GM12865 (cell line): ENCODE measurements at regions not wholly inside any gene's neighbourhood (a gene's known extent, or its start where the extent isn't known, plus 50 kb on each side); places are given as distances from the start of the nearest gene placed in this dataset.

ENCODE experiments used
- DNase-seq: peaks from one replicate; pipeline ENCODE4 v3.0.0; 2010; ENCODE audit warnings: low read depth
- H3K4me3 ChIP-seq: 2 replicates; pipeline ENCODE4 v1.5.1; 2011; ENCODE audit warnings: mild to moderate bottlenecking, low read depth, low read length, control low read depth
- CTCF ChIP-seq: IDR thresholded peaks from 2 replicates; pipeline ENCODE4 v1.5.1; 2011; ENCODE audit warnings: low read length, control low read depth, low read depth, inconsistent platforms; ENCODE audit not compliant: insufficient read depth; ENCODE audit errors: missing control alignments

DNA sequence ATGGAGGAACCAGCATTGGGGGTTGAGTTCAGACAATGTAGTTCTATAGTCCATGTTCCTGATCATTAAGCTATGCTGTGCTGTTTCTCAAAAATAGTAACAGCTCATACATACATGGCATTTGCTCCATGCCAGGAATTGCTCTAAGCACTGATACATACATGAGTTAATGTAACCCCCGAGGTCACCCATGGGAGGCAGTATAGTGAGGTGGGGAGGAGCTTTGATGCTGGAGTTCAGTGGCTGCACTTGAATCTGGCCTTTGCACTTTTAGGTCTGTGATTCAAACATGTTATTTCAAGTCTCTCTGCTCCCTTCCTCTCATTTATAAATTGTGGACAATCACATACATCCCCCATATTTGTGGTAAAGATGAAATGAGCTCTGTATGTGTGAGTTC is 223.1 kb upstream of the WSB1 start:
- DNase-seq, result no peak
- TF ChIP-seq CTCF, result no peak

DNA sequence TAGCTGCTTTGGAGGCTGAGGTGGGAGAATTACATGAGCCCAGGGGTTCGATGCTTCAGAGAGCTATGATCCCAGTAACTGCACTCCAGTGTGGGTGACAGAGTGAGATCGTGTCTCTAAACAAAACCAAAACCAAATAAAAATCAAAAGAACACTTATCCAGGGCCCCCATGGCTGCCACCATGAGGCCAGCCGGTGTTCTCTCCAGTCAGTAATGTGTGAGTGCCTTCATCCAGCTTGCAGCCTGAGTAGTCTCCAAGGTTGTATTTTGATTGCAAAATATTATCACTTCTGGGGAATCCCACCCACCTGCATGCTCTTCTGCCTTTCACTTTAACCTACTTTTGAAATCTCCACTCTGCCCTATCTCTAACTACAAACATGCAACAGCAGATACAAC is 221.0 kb upstream of the WSB1 start:
- no peak for DNase-seq
- no peak overlapping the region for H3K4me3 ChIP-seq
- no peak for TF ChIP-seq CTCF

More for the DNA sequence above, 223.1 kb upstream of the WSB1 start:
- no peak overlapping the region for H3K4me3 ChIP-seq

DNA sequence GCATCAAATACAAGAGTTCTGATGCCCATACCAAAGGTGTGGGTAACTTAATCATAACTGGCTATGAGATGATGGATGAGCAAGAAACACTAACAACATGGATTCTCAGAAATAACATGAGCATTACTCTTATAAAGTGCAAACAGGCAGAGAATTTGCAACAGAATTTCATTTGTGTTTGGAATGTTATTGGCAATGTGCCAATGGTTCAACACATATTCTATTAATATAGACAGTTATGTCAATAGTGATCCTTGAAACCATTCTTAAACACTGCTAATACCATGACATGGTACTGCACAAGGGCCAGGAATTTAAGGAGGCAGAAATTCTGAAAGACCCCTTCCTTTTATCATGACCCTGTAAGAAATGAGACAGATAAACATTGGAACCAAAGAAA is 217.1 kb upstream of the WSB1 start:
- no peak for DNase-seq
- no peak for TF ChIP-seq CTCF
- no peak overlapping the region for H3K4me3 ChIP-seq

DNA sequence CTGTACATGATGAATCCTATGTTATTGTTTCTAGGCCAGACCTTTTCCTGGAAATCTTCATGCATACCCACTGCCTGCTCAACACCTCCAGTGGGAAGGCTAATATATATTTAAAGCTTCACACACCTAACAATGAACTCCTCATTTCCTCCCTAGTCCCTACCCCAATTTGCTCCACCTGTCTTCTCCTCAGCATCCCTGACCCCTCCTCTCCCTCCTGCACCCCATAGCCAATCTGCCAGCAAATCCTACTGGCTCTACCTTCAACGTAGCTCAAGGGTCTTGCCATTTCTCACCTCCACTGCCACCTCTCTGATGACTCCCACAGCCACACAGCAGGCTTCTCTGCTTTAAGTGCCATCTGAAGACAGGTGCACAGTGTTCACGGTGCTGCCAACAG is 215.6 kb upstream of the WSB1 start:
- no peak overlapping the region for H3K4me3 ChIP-seq
- no peak for TF ChIP-seq CTCF
- DNase-seq, result no peak

DNA sequence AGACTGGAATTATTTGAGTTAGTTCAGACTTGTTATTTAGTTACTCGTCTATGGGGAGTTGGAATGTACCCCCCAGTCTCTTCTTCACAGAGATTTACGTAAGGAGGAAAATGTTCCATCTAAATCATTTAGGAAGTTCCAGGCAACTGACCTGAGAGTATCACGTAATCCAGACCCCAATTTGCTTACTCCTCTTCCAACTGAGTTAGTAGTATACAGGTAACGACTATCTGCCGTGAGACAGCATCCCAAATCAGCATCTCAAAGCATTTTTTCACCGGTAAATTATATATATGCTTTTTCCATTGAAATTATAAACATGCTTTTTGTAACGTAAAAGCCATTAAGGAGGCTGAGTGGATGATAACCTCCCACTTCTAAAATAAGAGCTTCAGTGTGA is 214.3 kb upstream of the WSB1 start:
- no peak overlapping the region for H3K4me3 ChIP-seq
- DNase-seq, result no peak
- no peak for TF ChIP-seq CTCF

DNA sequence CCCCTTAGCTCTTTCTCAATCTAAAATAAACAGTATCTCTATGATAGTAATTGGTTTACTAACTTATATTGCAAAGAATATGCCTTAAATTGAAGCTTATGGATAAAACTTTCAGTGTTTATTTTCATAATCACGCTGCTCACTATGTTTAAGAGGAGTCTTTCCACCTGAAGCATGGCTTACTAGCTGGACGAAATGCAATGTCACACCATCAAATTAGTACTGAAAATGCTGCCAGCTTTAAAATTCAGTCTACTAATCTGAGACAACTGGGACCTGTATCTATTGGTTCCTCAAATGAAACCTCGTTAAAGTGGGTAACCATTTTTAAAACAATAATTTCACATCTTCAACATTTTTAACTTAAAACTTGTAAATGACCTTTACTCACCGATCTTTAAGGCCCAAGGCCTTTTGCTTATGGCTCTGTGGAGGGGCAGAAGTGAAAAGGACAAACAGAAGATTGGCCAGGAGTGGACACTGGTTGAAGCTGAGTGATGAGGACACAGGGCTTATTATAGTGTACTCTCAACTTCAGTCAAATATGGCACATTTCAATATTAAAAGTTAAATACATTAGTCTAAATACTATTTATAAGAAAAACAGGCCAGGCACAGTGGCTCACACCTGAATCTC is 212.8 kb upstream of the WSB1 start:
- DNase-seq, result no peak
- H3K4me3 ChIP-seq, result no peak overlapping the region
- no peak for TF ChIP-seq CTCF

DNA sequence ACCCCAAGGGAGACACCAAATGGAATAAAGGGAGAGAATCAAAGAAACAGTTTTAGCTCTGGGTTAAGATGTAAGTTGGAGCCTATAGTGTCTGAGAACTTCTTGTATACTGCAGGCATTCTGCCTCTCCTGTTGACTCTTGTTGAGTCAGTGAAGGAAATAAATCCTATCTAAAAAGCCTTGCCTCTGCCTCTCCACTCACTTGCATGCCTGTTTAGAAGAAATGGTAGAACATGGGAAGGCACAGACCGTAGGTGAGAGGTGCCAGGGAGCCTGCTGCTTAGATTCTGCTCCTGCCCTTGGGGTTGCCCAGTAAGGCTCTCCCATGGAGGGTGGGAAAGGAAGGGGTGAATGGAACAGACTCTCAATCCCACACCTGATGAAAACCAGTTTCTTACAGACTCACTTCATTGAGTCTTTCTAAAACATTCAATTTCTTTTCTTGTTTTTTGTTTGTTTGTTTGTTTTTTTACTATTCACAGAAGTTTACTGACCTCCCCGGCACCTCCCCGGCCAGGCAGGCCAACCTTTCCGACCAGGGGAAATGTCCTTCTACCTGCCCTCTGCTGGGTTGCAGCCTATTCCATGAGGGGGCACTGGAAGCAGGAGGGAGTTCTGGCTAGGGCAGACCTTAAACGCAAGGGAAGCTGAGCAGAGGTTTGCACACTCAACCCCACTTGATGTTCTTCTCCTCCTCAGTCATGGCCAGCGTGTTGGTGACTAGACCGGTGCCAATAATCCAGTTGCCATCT is 211.7 kb upstream of the WSB1 start:
- TF ChIP-seq CTCF, result no peak
- DNase-seq, result no peak
- H3K4me3 ChIP-seq, result no peak overlapping the region
